Mucosa of descending colon (tissue), 3 donors: ENCODE measurements at regions not wholly inside any gene's neighbourhood (a gene's known extent, or its start where the extent isn't known, plus 50 kb on each side); places are given as distances from the start of the nearest gene placed in this dataset.

Experiments used
- ATAC-seq: fragments of 200-7000 bp; cut with Tn5 transposase; one replicate; pipeline ENCODE4 v1.9.1; 2020; ENCODE audit warnings: mild to moderate bottlenecking, moderate library complexity
- DNase-seq, 3 donors: peaks; one replicate each; pipeline ENCODE4 v3.0.0-alpha.2; 2020
- H3K36me3 ChIP-seq: fragments of 200-600 bp; one replicate; pipeline ENCODE4 v1.8.0; 2021; ENCODE audit warnings: low read depth, mild to moderate bottlenecking
- H3K4me1 ChIP-seq: fragments of 200-600 bp; one replicate; pipeline ENCODE4 v1.8.0; 2021; ENCODE audit warnings: low read depth, mild to moderate bottlenecking
- H3K4me3 ChIP-seq: fragments of 200-600 bp; one replicate; pipeline ENCODE4 v1.8.0; 2021; ENCODE audit warnings: mild to moderate bottlenecking
- H3K9me3 ChIP-seq: fragments of 200-600 bp; one replicate; pipeline ENCODE4 v1.8.0; 2021; ENCODE audit warnings: mild to moderate bottlenecking
- intact Hi-C, 2 donors: fragments of 100-400 bp; cut with DNase I in 1 of 2; cut with micrococcal nuclease in 1 of 2; formaldehyde crosslinking; loops; one replicate each; pipeline versions ENCODE4 v1.11.0 to v1.11.1; 2022; cut with DNase I, micrococcal nuclease
- TF ChIP-seq, protein P1 (sequence below): fragments of 200-600 bp; IDR thresholded peaks from one replicate; pipeline ENCODE4 v1.8.0; 2022; ENCODE audit warnings: antibody characterized with exemption, mild to moderate bottlenecking
- donor health status: DM: no; HTN: no; CAD: no; lungs with moderate emphysema.
- donor health status: DM: no; HTN: no; CAD: no.
- donor health status: DM: no; HTN: yes; CAD: no.

DNA sequence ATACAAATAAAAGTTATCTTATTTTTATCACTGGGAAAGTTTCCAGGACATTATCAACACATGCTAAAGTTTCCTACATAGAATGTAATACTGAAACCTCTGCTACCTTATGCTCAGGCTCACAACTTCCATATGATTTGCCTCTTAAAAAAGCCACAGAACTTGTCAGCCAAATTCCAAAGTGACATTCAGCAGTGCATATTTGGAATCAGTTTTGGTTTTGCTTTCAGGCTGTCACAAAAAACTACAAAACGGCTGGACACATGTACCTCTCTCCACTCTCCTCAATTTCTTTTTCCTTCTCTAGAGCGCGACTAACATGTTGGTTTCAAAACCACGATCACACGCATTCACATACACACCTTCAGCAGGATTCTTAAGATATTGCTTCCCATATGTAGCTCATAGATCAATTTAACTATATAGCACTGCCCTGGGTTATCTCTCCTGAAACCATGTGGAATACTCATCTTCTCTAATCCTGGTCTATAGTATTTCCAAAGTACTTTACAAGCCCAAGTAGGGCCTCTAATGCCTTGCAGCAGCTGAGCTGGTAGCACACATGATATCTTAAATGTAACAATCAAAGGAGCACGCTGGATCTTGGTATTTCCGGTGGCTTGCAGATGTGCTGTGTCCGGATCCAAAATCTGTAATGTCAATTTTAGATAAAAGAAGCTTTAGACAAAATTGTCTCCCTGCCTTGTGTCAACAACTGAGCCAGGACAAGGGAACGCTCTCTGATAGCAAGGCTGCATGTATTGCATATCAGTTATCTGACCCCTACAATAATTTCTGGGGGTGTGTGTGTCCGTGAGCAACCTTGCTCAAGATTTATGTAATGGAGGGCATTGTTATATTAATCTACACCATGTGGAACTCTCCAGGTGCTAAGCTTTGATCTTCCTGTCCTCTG is 203.2 kb downstream of the DMRT2 start:
- Histone ChIP-seq H3K36me3 (no peaks in the 10 kb centered on the region), H3K9me3 (no peaks in the 10 kb centered on the region), H3K4me1 (no peaks in the 10 kb centered on the region), H3K4me3 (no peak overlapping the region)
- ATAC-seq (no peak), DNase-seq (no peak)
- intact Hi-C loops: no loop called here
- TF ChIP-seq, protein P1, sequence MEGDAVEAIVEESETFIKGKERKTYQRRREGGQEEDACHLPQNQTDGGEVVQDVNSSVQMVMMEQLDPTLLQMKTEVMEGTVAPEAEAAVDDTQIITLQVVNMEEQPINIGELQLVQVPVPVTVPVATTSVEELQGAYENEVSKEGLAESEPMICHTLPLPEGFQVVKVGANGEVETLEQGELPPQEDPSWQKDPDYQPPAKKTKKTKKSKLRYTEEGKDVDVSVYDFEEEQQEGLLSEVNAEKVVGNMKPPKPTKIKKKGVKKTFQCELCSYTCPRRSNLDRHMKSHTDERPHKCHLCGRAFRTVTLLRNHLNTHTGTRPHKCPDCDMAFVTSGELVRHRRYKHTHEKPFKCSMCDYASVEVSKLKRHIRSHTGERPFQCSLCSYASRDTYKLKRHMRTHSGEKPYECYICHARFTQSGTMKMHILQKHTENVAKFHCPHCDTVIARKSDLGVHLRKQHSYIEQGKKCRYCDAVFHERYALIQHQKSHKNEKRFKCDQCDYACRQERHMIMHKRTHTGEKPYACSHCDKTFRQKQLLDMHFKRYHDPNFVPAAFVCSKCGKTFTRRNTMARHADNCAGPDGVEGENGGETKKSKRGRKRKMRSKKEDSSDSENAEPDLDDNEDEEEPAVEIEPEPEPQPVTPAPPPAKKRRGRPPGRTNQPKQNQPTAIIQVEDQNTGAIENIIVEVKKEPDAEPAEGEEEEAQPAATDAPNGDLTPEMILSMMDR: no peak

DNA sequence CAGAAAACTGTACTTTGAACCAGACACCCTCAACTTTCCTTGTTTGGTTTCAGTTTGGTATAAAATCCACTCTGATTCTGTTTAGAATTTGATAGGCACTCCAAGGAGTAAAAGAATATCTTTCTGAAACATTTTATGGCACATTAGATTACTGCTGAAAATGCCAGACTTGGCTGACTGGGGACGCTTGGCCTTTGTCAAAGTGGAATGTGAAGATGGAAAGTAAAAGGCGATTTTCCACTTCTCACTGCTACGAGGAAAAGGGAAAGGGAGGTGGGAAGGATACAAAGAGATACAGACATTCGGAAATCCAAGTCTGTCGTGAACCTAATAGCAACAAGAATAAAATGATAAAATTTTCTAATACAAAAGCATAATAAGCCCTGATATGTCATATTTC is 203.9 kb downstream of the DMRT2 start:
- no peak for DNase-seq
- intact Hi-C loops: no loop called here
- no peaks in the 10 kb centered on the region for H3K36me3 ChIP-seq
- H3K9me3 ChIP-seq: no peaks in the 10 kb centered on the region
- TF ChIP-seq, protein P1: no peak
- no peaks in the 10 kb centered on the region for H3K4me1 ChIP-seq
- H3K4me3 ChIP-seq: no peak overlapping the region
- ATAC-seq: no peak

DNA sequence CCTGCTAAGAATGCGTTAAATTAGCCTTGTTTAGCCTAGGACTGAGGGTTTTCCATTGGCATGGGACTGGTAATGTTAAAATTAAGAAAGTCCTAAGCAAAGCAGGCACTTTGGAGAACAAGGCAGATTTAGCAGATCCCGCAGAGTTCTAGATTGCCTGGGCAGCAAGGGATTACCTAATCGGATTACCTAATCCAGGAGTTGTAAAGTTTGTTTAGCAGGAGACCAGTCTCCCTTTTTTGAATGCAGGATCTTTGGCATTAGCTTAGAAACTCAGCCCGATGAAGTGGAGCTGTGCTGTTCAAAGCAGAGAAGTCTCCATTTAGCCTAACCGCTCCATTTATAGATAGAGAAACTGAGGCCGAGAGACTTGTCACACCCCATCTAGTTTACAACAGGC is 206.0 kb downstream of the DMRT2 start:
- Histone ChIP-seq H3K9me3 (no peaks in the 10 kb centered on the region), H3K4me1 (no peaks in the 10 kb centered on the region), H3K4me3 (no peak overlapping the region), H3K36me3 (no peaks in the 10 kb centered on the region)
- intact Hi-C loops: no loop called here
- ATAC-seq (no peak), DNase-seq (no peak)
- TF ChIP-seq, protein P1: no peak

DNA sequence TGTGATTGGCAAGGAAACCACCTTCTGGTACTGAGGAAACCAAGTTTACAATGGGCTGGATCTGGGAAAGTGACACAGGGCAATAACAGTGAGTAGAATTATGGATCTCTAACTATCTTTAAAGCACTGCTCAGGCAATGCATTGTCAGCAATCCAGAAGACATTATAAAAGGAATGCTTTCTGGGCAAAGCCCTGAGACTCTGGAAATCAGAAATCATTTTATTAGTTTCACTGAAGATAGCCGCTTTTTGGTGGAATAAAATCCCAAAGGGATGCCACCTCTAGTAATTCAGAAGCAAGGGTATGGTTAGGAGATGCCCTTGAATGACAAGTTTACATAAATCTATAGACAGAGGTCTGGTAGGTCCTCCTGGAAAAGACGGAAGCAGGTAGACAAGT is 211.1 kb downstream of the DMRT2 start:
- Histone ChIP-seq H3K36me3 (no peaks in the 10 kb centered on the region), H3K4me3 (no peak overlapping the region), H3K9me3 (no peaks in the 10 kb centered on the region), H3K4me1 (no peaks in the 10 kb centered on the region)
- TF ChIP-seq, protein P1: no peak
- DNase-seq: no peak
- intact Hi-C loops: no loop called here
- no peak for ATAC-seq

DNA sequence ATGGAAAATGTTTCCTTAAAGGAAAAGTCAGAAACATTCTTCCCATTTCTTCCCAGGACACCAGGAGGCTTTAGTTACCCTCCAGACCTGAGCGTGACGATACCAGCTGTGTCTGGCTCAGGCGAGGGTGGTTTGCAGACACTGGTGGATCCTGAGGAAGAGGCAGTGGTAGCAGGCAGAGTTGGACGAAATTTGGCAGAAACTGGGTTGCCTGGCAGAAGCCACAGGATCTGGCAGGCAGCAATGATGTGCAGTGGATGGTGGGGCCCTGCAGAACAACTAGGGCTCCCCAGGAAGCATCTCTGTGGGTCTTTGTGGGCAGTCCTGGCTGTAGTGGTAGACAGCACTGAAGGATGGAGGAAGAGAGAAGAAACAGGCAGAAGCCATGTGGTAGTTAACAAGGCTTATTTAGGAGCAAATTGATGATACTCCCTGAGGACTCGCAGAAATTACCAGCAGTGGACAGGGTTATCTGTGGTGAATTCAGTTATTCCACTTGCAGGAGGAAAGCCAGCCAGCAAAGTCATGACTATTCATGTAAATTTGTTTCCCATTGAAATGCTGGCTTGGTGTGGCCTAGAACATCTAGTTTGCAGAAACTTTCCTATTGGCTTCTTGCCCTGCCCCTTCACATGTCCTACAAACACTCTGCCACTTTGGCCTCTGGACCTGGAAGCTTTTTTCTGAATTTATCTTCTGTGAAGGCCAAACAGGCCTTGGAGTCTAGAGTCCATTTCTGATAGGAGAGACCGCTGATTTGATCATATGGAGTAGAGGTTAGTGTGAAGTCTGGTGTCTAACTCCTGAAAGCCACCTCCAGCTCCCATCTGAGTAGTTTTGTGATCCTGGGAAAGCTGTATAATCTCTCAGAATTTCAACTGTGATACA is 212.0 kb downstream of the DMRT2 start:
- DNase-seq (no peak), ATAC-seq (no peak)
- Histone ChIP-seq H3K36me3 (no peaks in the 10 kb centered on the region), H3K4me1 (no peaks in the 10 kb centered on the region), H3K9me3 (no peaks in the 10 kb centered on the region), H3K4me3 (no peak overlapping the region)
- TF ChIP-seq, protein P1: no peak
- intact Hi-C loops: no loop called here
